Embryonic facial prominence (tissue), 1 donor: ENCODE measurements at regions not wholly inside any gene's neighbourhood (a gene's known extent, or its start where the extent isn't known, plus 50 kb on each side); places are given as distances from the start of the nearest gene placed in this dataset.
"Not testable (repeated sequence)": the region's sequence is repeated elsewhere in the genome, so short reads cannot be mapped to it uniquely, and the experiment has no call there.

Source experiments
- DNase-seq: peaks from one replicate; pipeline ENCODE4 v3.0.0-alpha.2; 2016; ENCODE audit errors: extremely low spot score

DNA sequence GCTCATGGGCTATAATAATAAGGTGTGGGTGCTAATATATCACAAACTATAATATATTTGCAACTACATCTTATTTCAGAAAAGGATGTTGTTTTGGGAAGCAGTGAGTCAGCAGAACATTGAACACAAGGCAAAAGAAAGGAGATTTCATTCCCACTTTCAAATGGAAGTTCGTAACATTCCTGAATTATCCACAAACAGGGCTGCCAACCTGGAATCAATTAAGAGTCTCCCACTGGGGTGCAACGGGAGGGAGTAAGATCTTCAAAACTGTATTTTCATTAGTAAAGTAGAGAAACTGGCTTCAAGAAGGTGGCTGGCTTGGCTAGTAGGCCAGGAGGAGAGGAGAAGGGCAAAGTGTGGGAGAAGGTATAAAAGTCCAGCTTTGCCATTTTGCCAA, 479.6 kb downstream of the CNTN3 start:
- DNase-seq: no peak

- DNase-seq: not testable (repeated sequence)
Measured at GRCh38 chr3:74131546-74132328, 482.7 kb downstream of the CNTN3 start.

GRCh38 chr3:74129611-74130010, 484.8 kb downstream of the CNTN3 start:
- no peak for DNase-seq

GRCh38 chr3:74129056-74129455, 485.4 kb downstream of the CNTN3 start:
- no peak for DNase-seq

DNA sequence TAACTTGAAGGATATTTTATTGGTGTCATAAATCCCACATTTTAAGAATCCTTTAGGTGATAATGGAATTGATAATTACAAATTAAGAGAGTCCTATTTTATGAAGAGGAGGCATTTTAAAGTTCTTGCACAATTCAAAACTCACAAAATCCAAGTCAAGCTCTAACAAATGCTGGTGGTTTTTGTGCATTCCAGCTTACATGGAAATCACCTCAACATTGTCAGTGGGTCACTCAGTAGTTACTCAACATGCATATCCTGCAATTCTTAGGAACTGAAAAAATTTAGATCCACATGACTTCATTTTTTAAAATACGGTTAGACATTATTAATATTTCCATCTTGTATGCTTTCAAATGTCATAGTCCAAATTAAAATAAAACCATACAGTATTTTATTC, 487.2 kb downstream of the CNTN3 start:
- no peak for DNase-seq

GRCh38 chr3:74124782-74125181, 489.7 kb downstream of the CNTN3 start:
- DNase-seq: no peak

GRCh38 chr3:74122281-74122680, 492.2 kb downstream of the CNTN3 start:
- DNase-seq: no peak

DNA sequence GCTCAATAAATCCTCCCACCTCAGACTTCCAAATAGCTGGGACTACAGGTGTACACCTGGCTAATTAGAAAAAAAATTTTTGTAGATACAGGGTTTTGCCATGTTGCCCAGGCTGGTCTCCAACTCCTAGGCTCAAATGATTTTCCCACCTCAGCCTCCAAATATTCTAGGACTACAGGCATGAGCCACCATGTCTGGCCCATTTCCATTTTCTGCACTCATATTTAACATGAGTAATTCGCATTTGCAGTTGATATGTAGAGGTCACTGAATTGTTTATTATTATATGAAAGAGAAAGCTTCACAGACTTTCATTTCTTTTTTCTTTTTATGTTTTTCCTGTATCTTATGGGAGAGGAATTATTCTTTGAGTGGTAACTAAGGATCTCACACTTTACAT, 492.7 kb downstream of the CNTN3 start:
- no peak for DNase-seq

DNA sequence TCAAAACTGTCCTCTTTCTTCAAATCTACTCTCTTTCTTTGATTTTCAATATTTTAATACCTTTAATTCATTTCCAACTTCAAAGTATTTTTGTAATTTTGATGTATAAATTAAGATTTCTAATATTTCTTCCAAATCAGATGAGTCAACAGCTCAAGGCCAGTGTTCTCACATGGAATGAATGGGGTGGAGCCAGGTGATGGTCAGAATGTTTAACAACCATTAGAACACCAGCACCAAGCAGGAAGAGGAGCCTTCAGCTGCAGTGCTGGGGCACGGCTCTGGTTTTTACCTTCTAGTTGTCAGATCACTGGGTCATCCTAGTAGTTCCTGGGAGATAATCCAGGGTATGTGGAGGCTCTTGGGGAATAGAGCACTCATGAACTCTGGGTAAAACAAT, 494.5 kb upstream of the PDZRN3 start:
- no peak for DNase-seq

DNA sequence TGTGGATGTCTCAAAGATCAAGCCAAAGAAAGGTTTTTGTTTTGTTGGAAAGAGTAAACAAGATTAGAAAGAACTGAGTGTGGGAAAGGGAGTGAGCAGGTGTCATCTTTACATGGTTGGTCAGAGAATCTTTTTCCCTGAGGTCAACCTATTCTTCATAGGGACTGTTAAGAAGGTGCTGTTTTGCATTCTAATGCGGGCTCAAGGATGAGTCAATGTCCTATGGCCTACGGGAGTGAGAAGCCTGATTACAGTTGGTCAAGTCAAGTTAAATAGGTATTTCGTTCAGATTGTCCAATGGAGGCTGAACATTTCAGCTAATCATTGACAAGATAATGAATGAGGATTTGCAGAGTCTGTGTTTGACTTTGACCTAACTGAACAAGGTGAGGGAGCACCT, 491.2 kb upstream of the PDZRN3 start:
- DNase-seq: no peak

- DNase-seq: no peak
Measured at GRCh38 chr3:74107451-74107850, 482.7 kb upstream of the PDZRN3 start.

DNA sequence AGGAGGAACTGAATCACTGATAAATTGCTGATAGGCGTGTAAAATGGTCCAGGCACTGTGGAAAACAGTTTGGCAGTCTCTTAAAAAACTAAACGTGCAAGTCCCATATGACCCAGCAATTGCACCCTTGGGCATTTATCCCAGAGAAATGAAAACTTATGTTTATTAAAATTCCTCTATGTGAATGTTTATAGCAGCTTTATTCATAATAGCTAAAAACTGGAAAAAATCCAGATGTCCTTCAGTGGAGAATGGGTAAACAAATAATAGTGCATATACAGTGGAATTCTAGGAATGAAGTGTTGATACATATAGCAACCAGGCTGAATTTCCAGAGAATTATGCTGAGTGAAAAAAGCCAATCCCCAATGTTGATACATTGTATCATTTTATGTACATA, 482.2 kb upstream of the PDZRN3 start:
- no peak for DNase-seq

GRCh38 chr3:74091204-74091603, 466.5 kb upstream of the PDZRN3 start:
- DNase-seq: no peak

- DNase-seq: no peak
Measured at GRCh38 chr3:74089814-74090213, 465.1 kb upstream of the PDZRN3 start.

GRCh38 chr3:74080056-74080461, 455.3 kb upstream of the PDZRN3 start:
- DNase-seq: no peak

DNA sequence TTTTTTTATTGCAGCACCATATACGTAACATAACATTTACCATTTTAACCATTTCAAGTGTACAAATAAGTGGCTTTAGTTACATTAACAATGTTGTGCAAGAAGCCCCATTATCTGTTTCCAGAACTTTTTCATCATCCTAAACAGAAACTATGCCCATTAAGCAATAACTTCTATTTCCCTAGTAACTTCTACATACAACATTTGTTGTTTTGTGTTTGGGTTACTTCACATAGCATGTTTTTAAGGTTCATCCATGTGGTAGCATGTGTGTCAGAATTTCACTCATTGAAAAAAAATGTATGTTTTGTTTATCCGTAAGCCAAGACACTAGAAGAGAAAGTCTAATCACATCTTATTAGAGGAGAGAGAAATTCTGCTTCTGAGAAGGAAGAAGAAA, 450.5 kb upstream of the PDZRN3 start:
- no peak for DNase-seq

DNA sequence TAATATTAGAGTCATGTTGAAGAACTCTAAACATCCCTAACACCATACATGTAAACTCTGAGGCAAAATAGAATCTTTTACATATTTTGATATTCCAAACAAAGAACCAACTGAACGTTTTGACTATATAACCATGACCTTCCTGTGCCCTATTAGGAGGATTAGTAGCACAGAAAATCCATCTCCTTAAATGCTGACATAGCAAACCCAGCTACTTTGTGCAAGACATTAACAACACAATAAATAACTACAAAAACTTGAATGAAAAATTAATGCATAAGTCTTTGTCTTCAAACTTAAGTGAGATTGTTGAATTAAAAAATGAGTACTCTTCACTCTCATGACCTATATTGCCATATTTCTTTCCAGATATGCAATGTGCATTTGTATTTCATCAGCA, 450.0 kb upstream of the PDZRN3 start:
- no peak for DNase-seq

- DNase-seq: no peak
Measured at GRCh38 chr3:74067296-74067695, 442.6 kb upstream of the PDZRN3 start.

- DNase-seq: no peak
Measured at GRCh38 chr3:74066456-74066855, 441.7 kb upstream of the PDZRN3 start.

GRCh38 chr3:74059923-74060600, 435.3 kb upstream of the PDZRN3 start:
- no peak for DNase-seq

GRCh38 chr3:74059301-74059922, 434.7 kb upstream of the PDZRN3 start:
- DNase-seq: no peak

DNA sequence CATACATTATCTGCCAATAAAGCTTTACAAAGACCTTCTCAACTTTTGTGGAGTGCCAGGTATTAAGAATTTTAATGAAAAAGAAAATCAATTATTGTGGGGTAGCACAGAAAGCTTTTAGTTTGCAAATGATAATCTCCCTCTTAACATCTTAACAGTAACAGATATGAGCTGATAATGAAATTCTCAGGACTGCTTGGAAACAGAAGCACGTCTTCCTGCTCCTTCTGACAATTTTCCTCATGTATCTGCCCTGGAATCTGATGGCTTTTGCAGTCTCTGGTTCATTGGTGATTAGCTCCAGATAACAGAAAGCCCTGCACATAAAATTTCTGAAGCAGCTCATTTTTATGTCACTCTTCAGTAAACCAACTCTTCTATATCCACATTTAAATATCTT, 432.4 kb upstream of the PDZRN3 start:
- DNase-seq: no peak

DNA sequence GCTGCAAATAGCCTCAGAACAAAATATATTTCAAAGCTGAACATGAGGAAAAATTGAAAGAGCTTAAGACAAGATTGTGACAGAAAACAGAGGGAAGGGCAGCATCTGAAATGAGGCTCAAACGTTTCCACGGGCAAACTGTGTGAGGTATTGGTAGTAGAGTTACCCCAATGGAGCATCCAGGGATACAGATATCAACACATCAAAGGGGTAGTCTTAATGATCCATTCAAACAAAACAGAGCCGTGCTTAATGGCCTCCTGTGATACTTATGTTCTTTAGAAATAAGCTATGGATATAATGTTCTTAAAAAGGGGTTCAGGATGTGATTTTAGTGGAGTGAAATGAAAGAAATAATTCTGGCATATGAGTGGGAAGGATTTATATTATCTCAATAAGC, 430.3 kb upstream of the PDZRN3 start:
- no peak for DNase-seq
